ENCODE measurements at regions not wholly inside any gene's neighbourhood (a gene's known extent, or its start where the extent isn't known, plus 50 kb on each side); places are given as distances from the start of the nearest gene placed in this dataset.

DNA sequence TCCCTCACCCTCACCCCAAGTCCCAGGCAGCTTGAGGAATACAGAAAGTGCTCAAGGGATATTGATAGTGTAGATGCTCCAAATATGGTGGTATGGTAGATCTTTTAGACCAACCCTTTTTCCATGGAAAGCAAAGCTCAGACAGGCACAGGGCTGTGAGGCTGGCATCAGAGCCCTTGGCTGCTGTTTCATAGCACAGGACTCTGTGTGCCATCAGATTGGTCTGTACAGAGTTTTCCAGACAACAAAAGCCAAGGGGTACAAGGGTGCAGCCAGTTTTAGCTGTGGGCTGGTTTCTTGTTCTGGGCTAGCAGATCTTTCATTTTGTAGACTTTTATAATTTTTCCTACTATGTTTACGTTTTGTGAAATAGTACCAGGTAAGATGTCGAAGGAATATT lies 296.9 kb upstream of the TNP1 start:
- H3K4me1 ChIP-seq (ENCODE audit: control insufficient read depth in 1 of 2, insufficient read depth in 2 of 2, low read length in 2 of 2): peaks cover 0 to 3% of the 10 kb centered on the region in 2 donors
- H3K36me3 ChIP-seq (ENCODE audit: control insufficient read depth in 1 of 2, insufficient read depth in 2 of 2, low read length in 1 of 2): no peaks in the 10 kb centered on the region
- intact Hi-C loops (cut with DNase I): loop anchor here in 1 of 2 donors (5.0 kb wide), 1 partner anchor 356 kb away; no protein-coding TSS in a partner anchor
- H3K9me3 ChIP-seq (ENCODE audit: control insufficient read depth, low read length): no peaks in the 10 kb centered on the region
- WGBS, 2 donors: 62 to 71% methylated on average over 2 of the region's 2 CpGs
- H3K27me3 ChIP-seq (ENCODE audit: control insufficient read depth in 1 of 2, insufficient read depth in 2 of 2, low read length in 1 of 2): no peaks in the 10 kb centered on the region
- DNase-seq: no peak
- no peak for ATAC-seq (ENCODE audit: low FRiP score)
- no peak overlapping the region for H3K27ac ChIP-seq (ENCODE audit: low read depth in 1 of 2, low read length in 2 of 2)
- H3K4me3 ChIP-seq (ENCODE audit: low read length in 2 of 2): no peak overlapping the region

DNA sequence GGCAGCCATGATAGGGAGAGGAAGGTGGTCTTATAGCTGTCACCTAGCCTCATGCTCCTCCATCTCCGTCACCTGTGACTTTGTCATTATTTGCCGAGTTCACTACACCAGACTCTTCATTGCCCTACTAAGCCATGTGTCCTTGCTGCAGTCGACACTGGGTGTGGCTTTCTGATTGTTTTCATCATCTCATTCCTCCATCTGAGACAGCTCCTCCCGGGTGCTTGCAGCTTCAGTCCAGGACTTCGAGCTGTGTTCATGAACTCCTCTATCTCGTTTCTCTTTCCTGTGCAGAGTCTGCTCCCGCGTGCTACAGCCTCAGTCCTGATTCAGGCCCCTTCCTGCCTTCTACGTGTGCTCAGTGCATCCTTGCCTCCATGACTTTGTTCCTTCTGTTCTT lies 295.1 kb upstream of the TNP1 start:
- Histone ChIP-seq H3K27ac (ENCODE audit: low read depth in 1 of 2, low read length in 2 of 2) (no peak overlapping the region), H3K9me3 (ENCODE audit: control insufficient read depth, low read length) (no peaks in the 10 kb centered on the region), H3K4me3 (ENCODE audit: low read length in 2 of 2) (no peak overlapping the region), H3K27me3 (ENCODE audit: control insufficient read depth in 1 of 2, insufficient read depth in 2 of 2, low read length in 1 of 2) (no peaks in the 10 kb centered on the region), H3K36me3 (ENCODE audit: control insufficient read depth in 1 of 2, insufficient read depth in 2 of 2, low read length in 1 of 2) (no peaks in the 10 kb centered on the region), H3K4me1 (ENCODE audit: control insufficient read depth in 1 of 2, insufficient read depth in 2 of 2, low read length in 2 of 2) (peaks cover 0 to 3% of the 10 kb centered on the region in 2 donors)
- intact Hi-C loops (cut with DNase I): loop anchor here in 1 of 2 donors (5.0 kb wide), 1 partner anchor 357 kb away; no protein-coding TSS in a partner anchor
- no peak for ATAC-seq (ENCODE audit: low FRiP score)
- no peak for DNase-seq
- WGBS, 2 donors: 60 to 61% methylated on average over 9 of the region's 9 CpGs

DNA sequence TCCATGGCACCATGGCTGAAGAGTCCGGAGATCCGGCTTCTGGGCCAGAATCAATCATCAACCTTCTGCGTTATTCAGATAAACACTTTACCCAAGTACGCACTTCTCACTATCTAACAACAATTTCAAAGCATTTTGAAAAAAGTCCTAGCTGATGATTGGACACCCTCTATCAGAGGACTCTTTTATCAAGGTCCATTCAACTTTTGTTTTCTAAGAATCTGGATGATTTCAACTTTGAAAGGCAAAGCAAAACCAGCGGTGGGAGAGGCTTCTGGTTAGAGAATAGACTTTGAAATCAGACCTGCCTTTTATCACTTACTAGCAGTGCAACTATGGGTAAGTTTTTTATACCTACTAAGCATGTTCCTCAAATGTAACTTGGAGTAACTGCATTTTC lies 293.6 kb upstream of the TNP1 start:
- Histone ChIP-seq H3K27ac (ENCODE audit: low read depth in 1 of 2, low read length in 2 of 2) (no peak overlapping the region), H3K4me3 (ENCODE audit: low read length in 2 of 2) (no peak overlapping the region), H3K4me1 (ENCODE audit: control insufficient read depth in 1 of 2, insufficient read depth in 2 of 2, low read length in 2 of 2) (peaks cover 0 to 3% of the 10 kb centered on the region in 2 donors), H3K27me3 (ENCODE audit: control insufficient read depth in 1 of 2, insufficient read depth in 2 of 2, low read length in 1 of 2) (no peaks in the 10 kb centered on the region), H3K9me3 (ENCODE audit: control insufficient read depth, low read length) (no peaks in the 10 kb centered on the region), H3K36me3 (ENCODE audit: control insufficient read depth in 1 of 2, insufficient read depth in 2 of 2, low read length in 1 of 2) (no peaks in the 10 kb centered on the region)
- WGBS, 2 donors: 96 to 97% methylated on average over 5 of the region's 5 CpGs
- DNase-seq (no peak), ATAC-seq (ENCODE audit: low FRiP score) (no peak)
- intact Hi-C loops (cut with DNase I): no loop called here

DNA sequence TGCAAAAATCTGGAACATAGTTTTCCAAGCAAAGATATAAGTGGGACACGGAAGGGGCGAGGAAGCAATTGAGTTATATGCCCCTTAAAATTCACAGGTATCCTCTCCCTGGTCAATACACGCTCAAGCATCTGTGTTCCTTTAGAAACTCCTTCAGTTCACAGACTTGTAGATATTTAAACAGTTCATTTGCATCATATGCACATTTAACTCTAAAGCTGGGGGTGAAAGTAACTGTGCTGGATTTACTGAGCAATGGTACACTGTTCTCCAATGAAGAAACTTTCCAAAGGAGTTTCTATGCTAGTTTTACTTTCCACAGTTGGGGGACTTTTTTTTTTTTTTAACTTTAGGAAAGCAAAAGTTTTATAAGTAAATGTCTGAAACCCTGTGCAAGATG lies 293.0 kb upstream of the TNP1 start:
- no peak for DNase-seq
- no peak for ATAC-seq (ENCODE audit: low FRiP score)
- intact Hi-C loops (cut with DNase I): no loop called here
- H3K36me3 ChIP-seq (ENCODE audit: control insufficient read depth in 1 of 2, insufficient read depth in 2 of 2, low read length in 1 of 2): no peaks in the 10 kb centered on the region
- peaks cover 0 to 3% of the 10 kb centered on the region in 2 donors for H3K4me1 ChIP-seq (ENCODE audit: control insufficient read depth in 1 of 2, insufficient read depth in 2 of 2, low read length in 2 of 2)
- H3K27ac ChIP-seq (ENCODE audit: low read depth in 1 of 2, low read length in 2 of 2): no peak overlapping the region
- H3K4me3 ChIP-seq (ENCODE audit: low read length in 2 of 2): no peak overlapping the region
- H3K9me3 ChIP-seq (ENCODE audit: control insufficient read depth, low read length): no peaks in the 10 kb centered on the region
- H3K27me3 ChIP-seq (ENCODE audit: control insufficient read depth in 1 of 2, insufficient read depth in 2 of 2, low read length in 1 of 2): no peaks in the 10 kb centered on the region
- 80 to 93% methylated on average over 3 of the region's 3 CpGs for WGBS, 2 donors

DNA sequence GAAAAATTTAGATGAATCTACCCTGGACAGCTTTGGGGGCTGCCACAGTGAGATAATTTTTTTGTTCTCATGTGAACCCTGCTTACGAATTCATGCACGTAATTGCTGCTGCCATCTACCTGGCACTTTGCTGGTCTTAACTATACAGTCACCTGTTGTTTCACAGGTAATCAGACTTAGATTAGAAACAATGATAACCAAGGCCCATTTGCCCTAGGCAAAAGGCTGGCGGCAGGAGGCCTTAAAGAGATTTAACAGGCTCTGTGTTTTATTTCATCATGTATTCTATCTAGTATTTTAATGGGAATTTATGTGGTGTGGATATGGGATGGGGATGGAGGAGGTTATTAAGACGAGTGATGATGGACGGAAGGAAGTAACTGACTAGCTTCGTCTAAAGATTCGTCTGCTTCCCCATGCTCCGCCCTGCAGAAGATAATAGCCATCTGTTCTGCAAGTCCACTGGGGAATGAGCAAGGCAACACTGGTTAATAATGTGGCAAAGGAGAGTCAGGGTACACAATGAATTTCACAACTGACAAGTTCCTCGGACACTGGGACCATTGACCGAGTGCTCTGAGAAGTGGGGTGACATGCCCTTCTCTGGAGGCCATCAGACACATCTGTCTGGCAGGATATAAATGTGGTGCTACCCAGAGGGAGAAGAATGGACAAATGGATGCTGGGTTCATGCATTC lies 291.8 kb upstream of the TNP1 start:
- intact Hi-C loops (cut with DNase I): no loop called here
- H3K27me3 ChIP-seq (ENCODE audit: control insufficient read depth in 1 of 2, insufficient read depth in 2 of 2, low read length in 1 of 2): no peaks in the 10 kb centered on the region
- no peaks in the 10 kb centered on the region for H3K36me3 ChIP-seq (ENCODE audit: control insufficient read depth in 1 of 2, insufficient read depth in 2 of 2, low read length in 1 of 2)
- no peak for ATAC-seq (ENCODE audit: low FRiP score)
- DNase-seq: no peak
- H3K4me3 ChIP-seq (ENCODE audit: low read length in 2 of 2): no peak overlapping the region
- H3K27ac ChIP-seq (ENCODE audit: low read depth in 1 of 2, low read length in 2 of 2): no peak overlapping the region
- H3K9me3 ChIP-seq (ENCODE audit: control insufficient read depth, low read length): no peaks in the 10 kb centered on the region
- H3K4me1 ChIP-seq (ENCODE audit: control insufficient read depth in 1 of 2, insufficient read depth in 2 of 2, low read length in 2 of 2): peaks cover 0 to 3% of the 10 kb centered on the region in 2 donors
- 85 to 91% methylated on average over 10 of the region's 10 CpGs for WGBS, 2 donors

DNA sequence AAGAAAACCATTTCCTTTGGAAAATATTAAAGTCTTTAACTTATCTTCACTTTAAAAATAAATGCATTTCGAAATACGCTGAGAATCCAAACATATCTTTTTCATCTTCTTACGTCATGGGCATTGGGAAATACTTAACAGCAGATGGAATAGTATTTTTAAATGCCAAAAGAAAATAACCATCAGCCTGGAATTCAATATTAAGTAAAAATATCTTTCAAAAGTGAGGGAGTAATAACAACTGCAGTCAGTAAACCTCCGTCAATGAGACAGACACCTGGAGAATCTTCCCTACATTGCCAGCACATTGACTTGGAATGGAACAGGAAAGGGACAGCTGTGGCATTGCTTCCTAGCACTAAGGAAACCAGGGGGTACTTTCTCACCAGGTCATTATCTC lies 290.4 kb upstream of the TNP1 start:
- Histone ChIP-seq H3K4me1 (ENCODE audit: control insufficient read depth in 1 of 2, insufficient read depth in 2 of 2, low read length in 2 of 2) (no peaks in the 10 kb centered on the region), H3K36me3 (ENCODE audit: control insufficient read depth in 1 of 2, insufficient read depth in 2 of 2, low read length in 1 of 2) (no peaks in the 10 kb centered on the region), H3K4me3 (ENCODE audit: low read length in 2 of 2) (no peak overlapping the region), H3K27me3 (ENCODE audit: control insufficient read depth in 1 of 2, insufficient read depth in 2 of 2, low read length in 1 of 2) (no peaks in the 10 kb centered on the region), H3K27ac (ENCODE audit: low read depth in 1 of 2, low read length in 2 of 2) (no peak overlapping the region), H3K9me3 (ENCODE audit: control insufficient read depth, low read length) (no peaks in the 10 kb centered on the region)
- ATAC-seq (ENCODE audit: low FRiP score) (no peak), DNase-seq (no peak)
- intact Hi-C loops (cut with DNase I): no loop called here
- WGBS, 2 donors: 60 to 64% methylated on average over 4 of the region's 4 CpGs

DNA sequence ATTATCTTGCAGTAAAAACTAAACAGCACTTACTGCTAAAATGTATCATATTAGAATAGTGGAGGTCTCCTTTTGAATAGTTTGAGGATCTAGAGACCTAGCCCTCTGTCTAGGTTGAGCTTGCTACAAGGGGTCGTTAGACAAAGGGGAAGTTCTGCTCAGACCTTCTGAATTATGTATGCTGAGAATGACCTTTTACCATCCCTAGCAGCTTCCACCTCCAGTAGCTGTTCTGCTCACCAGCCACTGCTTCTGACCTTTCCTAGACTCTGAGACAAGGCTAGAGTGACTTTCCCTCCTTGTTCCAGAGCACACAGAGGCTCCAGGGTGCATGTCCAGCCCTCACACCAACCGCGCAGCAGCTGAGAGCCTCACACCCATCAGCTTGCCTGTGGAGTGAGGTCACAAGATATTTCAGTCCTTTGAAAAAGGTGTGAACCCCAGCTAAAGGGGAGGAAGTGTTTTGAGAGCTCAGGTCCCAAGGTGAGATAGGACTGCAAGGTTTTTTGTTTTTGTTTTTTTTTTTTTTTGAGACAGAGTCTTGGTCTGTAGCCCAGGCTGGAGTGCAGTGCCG lies 289.3 kb upstream of the TNP1 start:
- no peaks in the 10 kb centered on the region for H3K4me1 ChIP-seq (ENCODE audit: control insufficient read depth in 1 of 2, insufficient read depth in 2 of 2, low read length in 2 of 2)
- no peak overlapping the region for H3K27ac ChIP-seq (ENCODE audit: low read depth in 1 of 2, low read length in 2 of 2)
- intact Hi-C loops (cut with DNase I): no loop called here
- no peaks in the 10 kb centered on the region for H3K9me3 ChIP-seq (ENCODE audit: control insufficient read depth, low read length)
- DNase-seq (no peak), ATAC-seq (ENCODE audit: low FRiP score) (no peak)
- no peaks in the 10 kb centered on the region for H3K36me3 ChIP-seq (ENCODE audit: control insufficient read depth in 1 of 2, insufficient read depth in 2 of 2, low read length in 1 of 2)
- no peaks in the 10 kb centered on the region for H3K27me3 ChIP-seq (ENCODE audit: control insufficient read depth in 1 of 2, insufficient read depth in 2 of 2, low read length in 1 of 2)
- 87 to 88% methylated on average over 4 of the region's 4 CpGs for WGBS, 2 donors
- no peak overlapping the region for H3K4me3 ChIP-seq (ENCODE audit: low read length in 2 of 2)

DNA sequence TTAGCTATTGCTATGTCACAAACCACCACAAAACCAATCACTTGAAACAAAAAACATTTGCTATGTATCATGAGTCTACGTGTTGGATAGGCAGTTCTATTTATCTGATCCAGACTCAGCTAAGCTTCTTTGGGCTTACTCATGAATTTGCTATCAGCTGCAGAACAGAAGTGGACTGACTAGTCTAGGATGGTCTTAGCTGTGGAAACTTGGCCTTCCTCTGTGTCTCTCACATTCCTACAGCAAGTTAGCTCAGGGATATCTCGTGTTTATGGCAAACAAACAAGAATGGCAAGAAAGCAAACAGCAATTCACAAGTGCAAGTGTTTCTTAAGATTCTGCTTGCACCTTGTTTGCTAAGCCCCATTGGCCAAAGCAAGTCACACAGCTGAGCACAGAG lies 288.0 kb upstream of the TNP1 start:
- no peaks in the 10 kb centered on the region for H3K9me3 ChIP-seq (ENCODE audit: control insufficient read depth, low read length)
- DNase-seq (no peak), ATAC-seq (ENCODE audit: low FRiP score) (no peak)
- H3K4me3 ChIP-seq (ENCODE audit: low read length in 2 of 2): no peak overlapping the region
- H3K27me3 ChIP-seq (ENCODE audit: control insufficient read depth in 1 of 2, insufficient read depth in 2 of 2, low read length in 1 of 2): no peaks in the 10 kb centered on the region
- H3K36me3 ChIP-seq (ENCODE audit: control insufficient read depth in 1 of 2, insufficient read depth in 2 of 2, low read length in 1 of 2): no peaks in the 10 kb centered on the region
- no peaks in the 10 kb centered on the region for H3K4me1 ChIP-seq (ENCODE audit: control insufficient read depth in 1 of 2, insufficient read depth in 2 of 2, low read length in 2 of 2)
- 83 to 87% methylated on average over 2 of the region's 2 CpGs for WGBS, 2 donors
- intact Hi-C loops (cut with DNase I): no loop called here
- H3K27ac ChIP-seq (ENCODE audit: low read depth in 1 of 2, low read length in 2 of 2): no peak overlapping the region

DNA sequence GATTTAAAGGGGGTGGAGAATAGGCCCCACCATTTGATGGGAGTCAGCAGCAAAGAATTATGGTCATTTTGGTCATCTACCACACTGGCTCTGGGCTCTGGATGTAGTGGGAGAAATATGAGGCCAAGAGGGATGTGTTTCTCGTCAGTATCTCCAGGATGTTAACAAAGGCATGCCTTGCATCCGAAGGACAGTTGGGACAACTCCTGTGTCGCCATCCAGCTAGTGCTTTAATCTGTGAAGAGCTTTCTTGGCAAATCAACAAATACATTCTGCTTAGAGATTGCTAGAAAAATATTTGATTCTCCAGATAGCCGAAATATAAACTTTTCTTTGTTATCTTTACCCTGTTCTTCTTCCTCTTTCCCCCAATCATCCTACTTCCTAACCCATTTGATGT lies 287.1 kb upstream of the TNP1 start:
- Histone ChIP-seq H3K27ac (ENCODE audit: low read depth in 1 of 2, low read length in 2 of 2) (no peak overlapping the region), H3K4me3 (ENCODE audit: low read length in 2 of 2) (no peak overlapping the region), H3K27me3 (ENCODE audit: control insufficient read depth in 1 of 2, insufficient read depth in 2 of 2, low read length in 1 of 2) (no peaks in the 10 kb centered on the region), H3K36me3 (ENCODE audit: control insufficient read depth in 1 of 2, insufficient read depth in 2 of 2, low read length in 1 of 2) (no peaks in the 10 kb centered on the region), H3K9me3 (ENCODE audit: control insufficient read depth, low read length) (no peaks in the 10 kb centered on the region), H3K4me1 (ENCODE audit: control insufficient read depth in 1 of 2, insufficient read depth in 2 of 2, low read length in 2 of 2) (no peaks in the 10 kb centered on the region)
- intact Hi-C loops (cut with DNase I): no loop called here
- DNase-seq: no peak
- no peak for ATAC-seq (ENCODE audit: low FRiP score)
- 97 to 99% methylated on average over 4 of the region's 4 CpGs for WGBS, 2 donors

Measured in aorta (tissue), 5 donors.